ENCODE measurements at regions not wholly inside any gene's neighbourhood (a gene's known extent, or its start where the extent isn't known, plus 50 kb on each side); places are given as distances from the start of the nearest gene placed in this dataset.

- no peak for TF ChIP-seq POLR2A (IDR thresholded peaks at IDR 0.05)
- TF ChIP-seq CTCF (IDR thresholded peaks at IDR 0.05), result no peak
- no peak for TF ChIP-seq POLR2AphosphoS5 (IDR thresholded peaks at IDR 0.05)
- TF ChIP-seq EP300 (IDR thresholded peaks at IDR 0.05), result no peak
These were observed 111.8 kb upstream of the ZNF32 start for GRCh38 chr10:43760514-43760913.

Measured in gastroesophageal sphincter (tissue), 3 donors.